HepG2 (cell line): ENCODE measurements at regions not wholly inside any gene's neighbourhood (a gene's known extent, or its start where the extent isn't known, plus 50 kb on each side); places are given as distances from the start of the nearest gene placed in this dataset.

Experiments used
- ARID2 ChIP-seq: sonication (generic); formaldehyde crosslinking; IDR thresholded peaks from 2 replicates; pipeline ENCODE4 v1.8.1; 2022; ENCODE audit warnings: mild to moderate bottlenecking, missing genetic modification reagents, borderline replicate concordance
- CTCF ChIP-seq: sonication (generic); formaldehyde crosslinking; IDR thresholded peaks from 2 replicates; pipeline ENCODE4 v1.5.0; 2020; ENCODE audit warnings: mild to moderate bottlenecking, missing genetic modification reagents, moderate library complexity
- ETS1 ChIP-seq: sonication (generic); formaldehyde crosslinking; IDR thresholded peaks from 2 replicates; pipeline ENCODE4 v1.4.0; 2020; ENCODE audit warnings: missing genetic modification reagents
- HNRNPL ChIP-seq: fragments of 200-400 bp; formaldehyde crosslinking; IDR thresholded peaks from 2 replicates; pipeline ENCODE4 v1.6.1; 2017; ENCODE audit warnings: mild to moderate bottlenecking, low read depth, low read length
- HOXA9 ChIP-seq: sonication (generic); formaldehyde crosslinking; IDR thresholded peaks from 2 replicates; pipeline ENCODE4 v1.8.1; 2022; ENCODE audit warnings: missing genetic modification reagents, mild to moderate bottlenecking, moderate library complexity, borderline replicate concordance
- JUN ChIP-seq: sonication (generic); formaldehyde crosslinking; IDR thresholded peaks from 2 replicates; pipeline ENCODE4 v1.4.0; 2020; ENCODE audit warnings: mild to moderate bottlenecking, missing genetic modification reagents
- NBN ChIP-seq: fragments of 450-650 bp; conservative IDR thresholded peaks from 2 replicates; pipeline ENCODE4 v1.6.1; 2017
- NR2F2 ChIP-seq: IDR thresholded peaks from 2 replicates; pipeline ENCODE4 v1.6.1; 2012; ENCODE audit warnings: low read depth, inconsistent platforms, borderline replicate concordance
- PBX3 ChIP-seq: sonication (generic); formaldehyde crosslinking; IDR thresholded peaks from 2 replicates; pipeline ENCODE4 v1.8.1; 2023; ENCODE audit warnings: missing genetic modification reagents, inconsistent platforms, borderline replicate concordance
- POLR2AphosphoS2 ChIP-seq: IDR thresholded peaks from 2 replicates; pipeline ENCODE4 v1.6.1; 2011; ENCODE audit warnings: low read depth, low read length, improper control_type of control experiment
- ZNF230 ChIP-seq: sonication (generic); formaldehyde crosslinking; IDR thresholded peaks from 2 replicates; pipeline ENCODE4 v1.4.0; 2020; ENCODE audit warnings: mild to moderate bottlenecking, missing genetic modification reagents
- ZNF329 ChIP-seq: sonication (generic); formaldehyde crosslinking; IDR thresholded peaks from 2 replicates; pipeline ENCODE4 v1.9.0; 2021; ENCODE audit warnings: low read depth, mild to moderate bottlenecking, missing genetic modification reagents
- ZNF776 ChIP-seq: sonication (generic); formaldehyde crosslinking; IDR thresholded peaks from 2 replicates; pipeline ENCODE4 v1.4.0; 2020; ENCODE audit warnings: mild to moderate bottlenecking, missing genetic modification reagents
- ZXDC ChIP-seq: sonication (generic); formaldehyde crosslinking; IDR thresholded peaks from 2 replicates; pipeline ENCODE4 v1.5.0; 2020; ENCODE audit warnings: mild to moderate bottlenecking, missing genetic modification reagents

GRCh38 chr7:106747804-106748203 is 86.8 kb upstream of the CCDC71L start:
- TF ChIP-seq CTCF (no peak), ZNF776 (CRISPR knock-in tag) (no peak), NBN (no peak), PBX3 (CRISPR knock-in tag) (no peak), JUN (no peak), ETS1 (no peak), ZNF230 (no peak), HOXA9 (CRISPR knock-in tag) (no peak), ZNF329 (CRISPR knock-in tag) (no peak), ARID2 (no peak), NR2F2 (no peak), ZXDC (CRISPR knock-in tag) (no peak), POLR2AphosphoS2 (no peak), HNRNPL (no peak)
